ENCODE measurements at regions not wholly inside any gene's neighbourhood (a gene's known extent, or its start where the extent isn't known, plus 50 kb on each side); places are given as distances from the start of the nearest gene placed in this dataset.

GRCh38 chr4:170700064-170700463 lies 610.3 kb upstream of the AADAT start:
- FAIRE-seq = no peak
- H3K4me3 ChIP-seq (replicated peaks in 1 of 3; ENCODE audit: insufficient read depth in 1 of 3, low read depth in 1 of 3, low read length in 3 of 3) = no peak overlapping the region
- intact Hi-C loops (cut with micrococcal nuclease) = no loop called here

More at GRCh38 chr4:170700064-170700463, 610.3 kb upstream of the AADAT start:
- H3K79me2 ChIP-seq (ENCODE audit: control insufficient read depth, insufficient read depth, low read length) = no peaks in the 10 kb centered on the region
- no peaks in the 10 kb centered on the region for H3K27me3 ChIP-seq (ENCODE audit: control insufficient read depth in 2 of 2, insufficient read depth in 2 of 2, low read length in 2 of 2)
- no peaks in the 10 kb centered on the region for H3K9me3 ChIP-seq (replicated peaks; ENCODE audit: control insufficient read depth, insufficient read depth, low read length)
- no peak overlapping the region for H3K9ac ChIP-seq (replicated peaks; ENCODE audit: extremely low read depth, insufficient read depth, low read length)
- H3K36me3 ChIP-seq (ENCODE audit: control insufficient read depth in 2 of 2, extremely low read depth in 1 of 2, insufficient read depth in 2 of 2, low read length in 2 of 2) = no peaks in the 10 kb centered on the region
- CTCF ChIA-PET = no interaction called here
- no peaks in the 10 kb centered on the region for H4K20me1 ChIP-seq (replicated peaks; ENCODE audit: control insufficient read depth, extremely low read depth, insufficient read depth, low read length)
- no peak for TF ChIP-seq EZH2 (IDR thresholded peaks at IDR 0.05; ENCODE audit: borderline replicate concordance, low read depth, low read length, severe bottlenecking)
- TF ChIP-seq MAX (IDR thresholded peaks at IDR 0.05; ENCODE audit: insufficient read depth, insufficient read length) = no peak
- TF ChIP-seq GATA2 (IDR thresholded peaks at IDR 0.05; ENCODE audit: insufficient read depth, insufficient read length, low read depth, low read length) = no peak
- no peak for TF ChIP-seq MYC (IDR thresholded peaks at IDR 0.05; ENCODE audit: low read depth, low read length)
- no peak for TF ChIP-seq POLR2AphosphoS5 (IDR thresholded peaks at IDR 0.05; ENCODE audit: insufficient read depth, low read depth, low read length)
- no peak for TF ChIP-seq JUN (IDR thresholded peaks at IDR 0.05; ENCODE audit: borderline replicate concordance, insufficient read depth, insufficient read length, low read depth)
- no peak for TF ChIP-seq FOS (IDR thresholded peaks at IDR 0.05; ENCODE audit: borderline replicate concordance, insufficient read depth, low read length)
- no peak for TF ChIP-seq CTCF (IDR thresholded peaks at IDR 0.05; ENCODE audit: extremely low read depth in 1 of 2, insufficient read depth in 1 of 2, low read depth in 1 of 2, low read length in 2 of 2)
- TF ChIP-seq POLR2A (IDR thresholded peaks at IDR 0.05; ENCODE audit: low read depth, low read length) = no peak
- H2AFZ ChIP-seq (ENCODE audit: low read depth, low read length) = no peak overlapping the region
- no peak overlapping the region for H3K4me2 ChIP-seq (ENCODE audit: insufficient read depth, low read length)
- POLR2A ChIA-PET = no interaction called here
- no peaks in the 10 kb centered on the region for H3K4me1 ChIP-seq (ENCODE audit: control insufficient read depth, extremely low read depth, insufficient read depth, low read length)
- no TSS peak for BruUV-seq (replicated peaks)
- H3K27ac ChIP-seq (ENCODE audit: insufficient read depth, low read depth, low read length) = no peak overlapping the region
- H3K9me1 ChIP-seq (replicated peaks; ENCODE audit: control insufficient read depth, extremely low read depth, insufficient read depth, low read length) = no peaks in the 10 kb centered on the region
- dilution Hi-C loops (cut with MboI; ENCODE audit: extremely low pct_ligation_motif_present, low sequenced_read_pairs) = no loop called here
- no peak for DNase-seq (ENCODE audit: low read depth, low spot score)
